Activated T-helper 9 cell treated with anti-CD3 and anti-CD28 coated beads, Interleukin-2, amount 50 U/mL, for 16 hours (primary cell): ENCODE measurements at regions not wholly inside any gene's neighbourhood (a gene's known extent, or its start where the extent isn't known, plus 50 kb on each side); places are given as distances from the start of the nearest gene placed in this dataset.

Experiments
- DNase-seq: peaks from one replicate; pipeline ENCODE4 v3.0.0-alpha.2; 2020; ENCODE audit warnings: low read depth

DNA sequence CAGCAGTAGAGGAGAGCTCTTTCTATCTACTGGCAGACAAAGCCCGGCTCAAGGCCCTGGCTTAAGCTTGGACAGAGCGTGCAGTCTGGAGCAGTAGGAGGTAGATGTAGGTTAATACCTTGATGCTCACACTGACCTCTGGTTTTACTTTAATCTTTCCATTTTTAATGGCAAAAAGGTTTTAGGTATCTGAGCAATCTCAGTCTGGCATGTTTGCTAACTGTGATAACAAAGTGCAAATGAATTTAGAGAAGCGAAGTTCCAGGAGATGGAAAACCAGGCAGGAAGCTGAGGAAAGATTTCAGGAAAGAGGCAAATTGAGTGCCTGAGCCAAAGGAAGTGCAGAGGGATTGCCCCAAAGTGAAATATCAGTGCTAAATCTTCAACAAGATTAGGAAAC, 356.6 kb downstream of the FOXO1 start:
- no peak for DNase-seq

DNA sequence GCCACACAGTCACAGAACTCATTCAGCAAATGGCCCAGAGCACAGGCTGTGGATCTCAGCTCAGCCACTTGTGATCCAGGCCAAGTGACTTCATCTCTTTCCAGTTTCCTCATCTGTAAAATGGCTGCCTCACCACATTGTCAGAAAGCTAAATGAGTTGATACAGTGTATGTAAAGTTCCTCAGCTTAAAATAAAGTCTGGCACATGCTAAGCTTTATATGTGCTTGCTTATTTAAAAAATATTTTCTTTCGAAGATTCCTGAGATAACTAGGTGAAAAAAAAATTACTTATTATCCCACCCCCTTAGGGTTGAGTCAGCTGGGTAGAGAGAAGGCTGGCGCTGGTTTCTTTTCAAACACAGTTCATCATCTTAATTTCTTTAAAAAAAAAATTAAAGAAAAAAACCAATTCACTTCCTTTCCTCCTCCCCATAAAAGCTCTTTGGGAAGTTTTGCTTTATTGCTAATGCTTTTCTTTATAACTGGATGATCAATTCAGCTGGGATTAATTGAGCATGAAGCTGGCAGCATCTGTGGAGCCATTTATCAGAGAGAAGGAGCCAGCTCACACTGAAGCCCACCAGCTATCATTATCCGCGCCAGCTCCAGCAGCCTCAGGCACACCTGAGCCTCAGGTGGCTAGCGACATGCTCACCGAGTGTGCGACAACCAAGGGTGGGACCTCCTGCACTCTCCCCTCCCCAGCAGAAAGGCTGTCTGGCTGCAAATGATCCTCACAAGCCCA, 354.9 kb downstream of the FOXO1 start:
- no peak for DNase-seq

DNA sequence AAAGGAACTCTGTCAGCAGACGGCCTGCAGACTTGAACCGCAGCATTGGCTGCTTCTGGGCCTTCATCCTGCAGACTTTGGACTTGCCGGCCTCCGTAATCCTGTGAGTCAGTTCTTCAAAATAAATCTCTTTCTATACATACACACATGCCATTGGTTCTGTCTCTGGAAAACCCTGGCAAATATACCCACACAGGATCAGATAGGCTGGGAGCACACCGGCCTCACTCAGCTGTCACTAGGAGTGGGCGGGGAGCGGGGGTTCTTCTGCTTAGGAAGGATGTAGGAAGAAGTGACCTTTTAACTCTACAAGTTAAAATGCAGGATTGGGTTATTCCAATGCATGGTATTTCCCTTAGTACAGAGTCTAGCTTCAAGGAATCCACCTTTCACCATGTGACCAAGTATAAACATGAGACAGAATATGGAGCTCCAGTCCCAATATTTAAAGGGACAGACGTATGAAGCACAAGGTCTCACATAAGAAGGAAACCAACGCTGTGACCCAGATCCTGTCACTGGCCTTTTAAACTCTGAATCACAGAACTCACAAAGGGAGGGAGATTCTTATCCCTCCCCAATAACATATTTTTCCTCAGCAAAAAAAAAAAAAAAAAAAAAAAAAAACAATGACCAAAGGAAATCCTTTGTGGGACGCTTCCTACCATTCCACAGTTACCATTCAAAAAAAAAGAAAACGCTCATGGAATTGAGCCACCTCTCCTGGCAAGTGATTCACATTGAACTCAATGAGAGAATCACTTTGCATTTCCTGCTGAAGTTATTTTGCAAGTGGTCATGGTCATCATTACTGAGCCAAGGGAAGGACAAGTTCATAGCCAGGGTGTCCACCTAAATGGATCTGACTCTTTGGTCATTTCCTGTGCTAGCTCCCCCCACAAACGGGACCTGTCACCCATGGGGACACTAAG, 352.9 kb downstream of the FOXO1 start:
- DNase-seq: no peak

DNA sequence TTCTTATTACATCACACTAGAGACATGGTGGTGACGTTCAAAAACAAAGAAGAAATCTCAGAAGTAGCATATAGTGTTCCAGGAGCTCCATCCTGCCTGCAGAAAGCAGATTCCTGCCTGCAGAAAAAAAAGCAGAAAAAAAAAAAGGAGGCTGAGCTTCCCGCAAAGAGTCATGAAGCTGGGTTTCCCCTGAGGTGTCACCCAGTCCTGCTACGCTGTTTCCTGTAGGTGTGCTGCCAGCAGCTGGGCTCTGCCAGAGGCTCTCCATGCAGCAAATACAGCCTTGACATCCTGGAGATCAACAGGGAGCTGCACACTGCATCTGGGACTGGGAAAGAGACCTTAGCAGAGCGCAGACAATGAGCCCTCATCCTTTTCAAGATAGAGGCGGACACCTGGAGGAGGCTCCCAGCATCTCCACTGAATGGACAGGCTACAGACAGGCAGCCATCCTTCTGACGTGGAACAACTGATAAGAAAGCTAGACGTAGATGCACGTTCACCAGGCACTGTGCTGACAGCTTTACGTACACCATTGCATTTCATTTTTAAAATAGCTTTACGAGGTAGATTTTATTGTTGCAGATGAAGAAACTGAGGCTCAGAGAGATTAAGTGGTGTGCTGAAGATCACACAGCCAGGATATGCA, 350.9 kb downstream of the FOXO1 start:
- DNase-seq: peak; percentile 24

DNA sequence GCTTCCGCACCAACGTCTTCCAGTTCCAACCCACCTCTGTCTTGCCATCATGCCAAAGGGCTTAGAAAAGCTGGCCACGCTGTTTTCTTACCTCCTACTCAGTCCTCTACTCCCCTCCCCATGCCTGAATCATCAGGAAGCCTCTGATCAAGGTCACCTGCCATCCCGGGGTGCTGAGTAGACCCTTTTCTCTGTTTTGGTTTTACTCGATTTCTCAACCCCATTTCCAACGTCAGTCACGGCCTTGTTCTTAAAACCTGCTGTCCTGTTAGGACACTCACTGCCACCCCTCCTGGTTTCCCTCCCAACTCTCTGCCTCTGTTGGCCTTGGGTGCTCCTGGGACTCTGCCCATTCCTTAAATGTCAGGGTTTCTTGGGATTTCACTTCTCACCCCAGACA, 350.1 kb downstream of the FOXO1 start:
- DNase-seq: peak; percentile 22

DNA sequence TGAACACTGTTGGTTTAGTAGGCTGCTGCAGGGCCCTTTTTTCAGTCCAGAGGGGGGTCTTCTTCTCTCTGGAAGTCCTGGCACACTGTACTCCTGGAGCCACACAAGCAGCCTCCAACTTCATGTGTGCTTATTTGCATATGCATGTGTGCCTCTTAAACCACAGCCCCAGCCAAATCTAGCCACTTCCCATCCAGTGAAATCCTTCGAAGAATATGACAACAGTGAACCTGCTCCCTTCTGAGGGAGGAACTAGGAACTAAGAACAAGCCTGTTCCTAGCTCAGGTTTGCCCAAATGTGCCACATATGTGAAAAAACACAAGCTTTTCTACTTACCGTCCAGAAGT, 348.5 kb downstream of the FOXO1 start:
- DNase-seq: no peak

DNA sequence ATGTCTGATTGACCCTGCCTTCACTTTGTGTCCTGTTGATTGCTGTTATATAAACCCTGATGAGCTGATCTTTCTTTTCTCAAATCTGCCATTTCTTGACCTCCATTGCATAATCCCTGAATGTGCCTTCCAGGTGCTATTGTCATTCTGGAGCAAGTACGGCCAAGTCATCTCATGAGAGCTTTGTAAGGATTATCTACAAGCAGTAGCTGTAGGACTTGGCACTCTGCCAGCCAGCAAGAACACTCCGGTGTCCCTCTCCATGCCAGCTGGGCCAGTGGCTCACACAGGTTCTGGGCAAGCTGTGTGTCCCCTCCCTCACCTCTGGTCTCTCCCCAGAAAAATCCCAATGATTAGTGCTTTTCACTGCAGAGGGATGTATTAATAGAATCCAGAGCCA, 348.1 kb downstream of the FOXO1 start:
- DNase-seq: no peak

DNA sequence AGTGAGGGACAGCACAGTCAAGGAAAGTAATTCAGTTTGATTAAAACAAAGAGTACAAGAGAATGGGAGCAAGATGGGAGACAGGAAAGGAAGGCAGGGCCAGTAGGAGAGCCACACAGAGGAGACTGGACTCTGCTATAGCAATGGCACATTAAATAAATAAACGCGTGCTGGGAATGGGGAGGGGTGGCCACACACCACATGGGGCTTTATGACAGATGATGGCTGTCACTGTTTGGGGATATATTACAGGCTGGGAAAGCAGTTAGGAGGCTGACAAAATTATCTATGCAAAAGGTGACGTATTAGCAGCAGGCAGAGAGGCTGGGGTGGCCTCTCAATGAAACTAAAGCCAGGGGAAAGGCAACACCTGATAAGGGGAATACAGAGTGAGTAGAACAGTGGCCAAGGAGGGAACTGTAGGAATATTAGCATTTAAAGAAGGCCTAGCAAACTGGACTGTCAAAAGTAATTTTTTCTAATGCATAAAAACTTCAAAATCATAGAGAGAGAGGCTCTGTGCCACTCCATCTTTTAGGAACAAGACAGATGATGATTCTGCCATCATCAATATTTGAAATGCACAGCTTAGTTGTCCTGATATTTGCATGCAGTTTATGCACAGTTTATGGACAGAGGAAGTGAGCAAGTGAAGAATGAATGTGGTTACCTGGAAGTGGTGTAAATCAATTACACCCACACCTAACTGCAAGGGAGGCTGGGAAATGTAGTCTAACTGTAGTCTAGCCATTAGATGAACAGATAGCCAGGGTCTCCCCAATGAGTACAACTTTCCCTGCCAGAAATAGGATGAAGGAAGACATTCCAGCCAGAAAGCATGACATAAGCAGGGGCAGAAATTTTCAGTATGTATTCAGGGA, 346.5 kb downstream of the FOXO1 start:
- DNase-seq: no peak

DNA sequence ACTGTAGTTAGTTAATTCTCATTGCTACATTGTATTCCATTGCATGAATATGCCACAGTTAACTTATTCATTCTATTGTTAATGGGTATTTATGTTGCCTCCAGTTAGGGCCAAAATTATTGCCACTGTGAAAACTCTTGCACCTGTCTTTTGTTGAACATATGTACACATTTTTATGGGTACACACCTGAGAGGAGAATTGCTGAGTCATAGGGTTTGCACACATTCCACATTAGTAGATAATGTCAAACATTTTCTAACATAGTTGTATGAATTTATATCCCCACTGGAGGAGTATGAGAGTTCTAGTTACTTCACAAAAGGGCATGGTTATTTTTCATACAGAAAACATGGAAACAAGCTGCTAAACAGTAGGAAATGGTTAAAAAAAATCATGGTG, 338.4 kb downstream of the FOXO1 start:
- no peak for DNase-seq

DNA sequence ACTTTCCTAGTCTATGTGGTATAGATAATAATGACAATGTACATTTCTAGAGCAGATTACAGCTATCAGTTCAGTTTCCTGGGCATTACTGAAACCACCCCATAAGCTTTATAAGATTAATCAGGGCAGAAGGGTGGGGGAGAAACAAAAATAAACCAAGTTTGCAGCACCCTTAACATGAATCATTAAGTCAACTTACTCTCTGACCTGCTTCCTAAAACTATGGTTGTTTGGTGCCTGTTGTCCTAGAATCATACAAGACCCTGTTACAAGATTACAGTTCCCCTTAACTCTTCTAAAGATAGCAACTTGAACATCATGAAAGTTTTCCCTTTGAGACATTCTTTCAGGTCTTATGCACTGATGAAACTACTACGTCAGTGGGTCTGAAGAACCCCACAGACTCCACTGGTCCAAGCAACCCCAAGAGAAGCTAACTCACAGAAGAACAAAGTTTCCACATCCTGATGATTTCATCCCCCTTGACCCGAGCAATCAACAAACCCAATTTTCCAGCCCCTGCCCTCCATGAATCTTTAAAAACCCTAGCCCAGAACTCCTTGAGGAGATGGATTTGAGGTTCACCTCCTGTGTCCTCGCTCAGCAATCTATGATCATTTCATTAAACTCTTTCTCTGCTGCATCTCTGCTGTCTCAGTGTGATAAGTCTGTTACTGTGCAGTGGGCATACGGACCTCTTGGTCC, 336.5 kb downstream of the FOXO1 start:
- DNase-seq: no peak

DNA sequence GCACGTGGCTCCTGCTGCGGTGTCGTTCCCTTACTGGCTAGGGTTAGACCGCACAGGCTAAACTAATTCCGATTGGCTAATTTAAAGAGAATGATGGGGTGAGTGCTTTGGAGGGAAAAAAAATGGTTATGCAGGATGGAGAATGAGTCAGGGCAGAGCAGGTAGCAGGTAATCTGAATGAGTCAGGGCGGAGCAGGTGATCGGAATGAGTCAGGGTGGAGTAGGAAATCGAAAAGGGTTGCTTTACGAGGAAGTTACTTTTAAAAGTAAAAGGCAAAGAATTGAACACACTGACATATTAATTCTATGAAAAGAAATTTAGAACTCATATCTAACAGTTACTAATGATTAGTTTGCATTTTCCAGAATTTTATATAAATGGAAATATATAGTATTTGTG, 335.5 kb downstream of the FOXO1 start:
- no peak for DNase-seq

DNA sequence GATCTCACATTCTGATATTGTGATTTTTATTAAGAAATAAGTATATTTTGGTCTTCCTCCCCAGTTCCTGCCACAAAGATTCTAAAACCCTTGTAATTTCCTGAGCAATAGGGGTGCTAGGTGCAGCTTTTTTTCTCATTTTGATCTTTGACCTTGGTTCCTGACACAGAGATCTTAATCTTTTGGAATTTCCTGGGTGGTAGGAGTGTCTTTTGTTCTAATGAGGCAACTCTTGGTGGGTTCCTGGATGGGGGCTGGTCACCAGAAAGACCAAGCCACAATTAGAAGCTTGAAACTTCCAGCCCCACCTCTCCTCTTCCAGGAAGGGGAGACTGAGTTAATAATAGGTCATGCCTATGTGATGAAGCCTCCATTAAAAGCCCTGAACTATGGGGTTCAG, 334.6 kb downstream of the FOXO1 start:
- DNase-seq: no peak

DNA sequence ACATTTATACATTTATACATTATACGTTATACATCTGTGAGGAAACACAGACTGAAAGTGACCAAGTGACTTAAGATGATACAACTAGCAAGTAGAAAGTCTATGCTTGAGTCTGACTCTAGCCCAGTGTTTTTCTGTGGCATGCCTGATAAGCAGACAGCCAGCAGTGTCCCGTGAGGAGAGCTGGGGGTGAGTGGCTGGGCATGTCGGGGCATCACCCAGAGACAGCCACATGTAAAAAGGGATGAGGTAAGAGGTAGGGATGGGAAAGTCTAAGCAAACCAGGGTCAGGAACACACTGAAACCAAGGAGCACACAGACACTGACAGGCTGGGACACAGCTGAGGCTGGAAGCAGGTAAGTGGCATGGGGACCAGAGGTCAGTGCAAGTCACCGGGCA, 333.2 kb downstream of the FOXO1 start:
- DNase-seq: no peak

DNA sequence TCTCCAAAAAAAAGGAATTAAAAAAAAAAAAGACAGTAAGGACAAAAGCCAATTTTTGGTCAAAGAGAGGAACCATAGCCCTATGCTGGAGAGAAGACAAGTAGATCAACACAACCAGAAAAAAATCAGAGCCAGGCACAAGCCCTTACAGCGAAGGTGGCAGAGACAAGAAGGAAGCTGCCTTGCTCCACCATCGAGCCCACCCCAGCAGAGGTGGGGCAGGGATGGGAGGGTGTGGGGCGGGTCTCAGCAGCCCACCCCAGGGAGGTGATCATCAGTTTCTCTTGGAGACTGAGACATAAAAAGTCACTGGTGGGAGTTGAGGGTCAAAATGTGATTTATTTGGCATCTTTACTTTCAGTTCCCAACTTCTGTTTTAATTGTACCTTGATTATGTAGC, 332.4 kb downstream of the FOXO1 start:
- DNase-seq: no peak

DNA sequence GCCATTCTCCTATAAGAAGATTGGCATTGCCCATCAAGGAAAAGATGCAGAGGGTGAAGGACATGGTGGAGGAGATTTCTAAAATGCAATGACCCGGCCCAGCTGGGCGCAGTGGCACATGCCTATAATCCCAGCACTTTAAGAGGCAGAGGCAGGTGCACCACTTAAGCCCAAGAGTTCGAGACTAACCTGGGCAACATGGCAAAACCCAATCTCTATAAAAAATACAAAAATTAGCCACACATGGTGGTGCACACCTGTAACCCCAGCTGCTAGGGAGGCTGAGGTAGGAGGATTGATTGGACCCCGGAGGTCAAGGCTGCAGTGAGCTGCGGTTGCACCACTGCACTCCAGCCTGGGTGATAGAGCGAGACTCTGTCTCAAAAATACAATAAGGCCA, 331.8 kb downstream of the FOXO1 start:
- DNase-seq: no peak

DNA sequence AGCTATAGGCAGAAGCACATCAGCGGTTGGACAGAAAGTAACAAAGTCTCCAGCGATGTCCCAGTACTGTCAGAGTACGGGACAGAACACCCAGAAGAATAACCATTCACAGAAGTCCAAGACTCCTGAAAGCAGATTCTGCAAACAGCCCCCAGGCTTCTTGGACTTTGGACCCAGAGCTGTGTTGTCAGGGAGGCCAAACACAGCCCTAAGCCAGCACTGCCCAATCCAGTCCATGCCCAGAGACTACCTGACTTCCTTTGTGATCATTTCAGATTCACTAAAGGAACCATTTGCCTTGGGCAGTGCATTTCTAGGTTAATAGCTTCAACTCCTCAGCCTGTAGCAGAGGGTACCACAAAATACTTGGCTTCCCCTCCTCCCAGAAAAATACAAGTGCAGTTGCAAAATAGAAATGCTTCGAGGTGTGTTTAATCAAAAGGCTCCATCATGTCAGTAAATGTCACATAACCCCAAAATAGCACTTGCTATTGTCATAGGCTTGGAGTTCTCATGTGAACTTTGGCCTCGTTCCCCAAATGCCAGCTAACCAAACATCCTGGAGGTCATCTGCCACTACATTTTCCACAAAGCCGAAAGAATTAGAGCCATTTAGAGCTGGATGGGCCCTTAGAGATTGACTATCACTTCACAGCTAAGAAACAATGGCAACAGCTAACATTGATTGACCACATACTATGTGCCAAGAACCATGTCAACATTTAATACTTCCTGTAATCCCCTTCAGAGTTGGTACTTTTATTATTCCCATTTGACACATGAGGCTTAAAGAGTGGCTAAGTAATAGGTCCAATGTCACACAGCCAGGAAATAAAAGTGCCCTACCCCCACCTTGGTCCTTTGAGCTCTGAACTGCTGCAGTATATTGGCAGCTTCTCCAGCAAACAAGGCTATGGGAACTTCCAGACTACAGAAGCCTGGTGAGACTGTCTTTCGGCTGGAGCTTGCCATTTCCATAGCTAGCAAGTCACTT, 329.9 kb downstream of the FOXO1 start:
- no peak for DNase-seq

DNA sequence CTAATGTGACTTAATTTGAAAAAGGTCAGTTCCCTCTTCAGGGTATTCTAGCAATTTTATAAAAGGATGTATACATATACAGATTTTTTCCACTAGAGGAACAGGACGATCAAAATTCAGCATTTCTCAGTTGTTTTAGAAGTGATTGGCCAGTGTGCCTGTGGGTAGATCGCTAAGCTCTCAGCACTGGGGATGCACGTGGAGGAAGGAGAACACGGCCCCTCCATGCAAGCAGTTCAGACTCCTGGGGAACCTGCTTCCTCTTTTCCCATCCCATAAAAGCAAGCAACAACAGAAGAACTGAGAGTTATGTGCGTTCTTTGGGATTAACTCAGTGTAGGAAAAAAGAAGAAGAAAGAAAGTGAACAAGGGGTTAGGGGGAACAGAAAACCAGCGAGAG, 328.8 kb downstream of the FOXO1 start:
- DNase-seq: no peak

DNA sequence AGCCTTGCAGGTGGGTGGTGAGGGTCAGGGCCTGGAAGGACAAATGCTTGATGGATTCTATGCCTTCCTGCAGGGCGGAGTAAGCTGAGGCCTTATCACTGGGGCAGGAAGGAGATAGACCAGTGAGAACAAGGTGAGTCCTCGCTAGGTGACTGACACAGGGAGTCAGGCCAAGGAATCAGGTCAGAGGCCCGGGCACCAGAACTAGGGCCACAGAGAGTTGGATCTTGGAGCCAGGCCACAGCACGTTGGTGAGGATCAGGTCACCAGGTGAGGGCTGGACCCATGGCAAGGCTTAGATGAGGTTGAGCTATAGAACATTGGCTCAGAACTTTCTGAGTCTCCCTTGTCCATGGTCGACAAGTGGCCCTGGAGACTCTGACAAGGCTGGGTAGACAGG, 328.2 kb downstream of the FOXO1 start:
- no peak for DNase-seq

DNA sequence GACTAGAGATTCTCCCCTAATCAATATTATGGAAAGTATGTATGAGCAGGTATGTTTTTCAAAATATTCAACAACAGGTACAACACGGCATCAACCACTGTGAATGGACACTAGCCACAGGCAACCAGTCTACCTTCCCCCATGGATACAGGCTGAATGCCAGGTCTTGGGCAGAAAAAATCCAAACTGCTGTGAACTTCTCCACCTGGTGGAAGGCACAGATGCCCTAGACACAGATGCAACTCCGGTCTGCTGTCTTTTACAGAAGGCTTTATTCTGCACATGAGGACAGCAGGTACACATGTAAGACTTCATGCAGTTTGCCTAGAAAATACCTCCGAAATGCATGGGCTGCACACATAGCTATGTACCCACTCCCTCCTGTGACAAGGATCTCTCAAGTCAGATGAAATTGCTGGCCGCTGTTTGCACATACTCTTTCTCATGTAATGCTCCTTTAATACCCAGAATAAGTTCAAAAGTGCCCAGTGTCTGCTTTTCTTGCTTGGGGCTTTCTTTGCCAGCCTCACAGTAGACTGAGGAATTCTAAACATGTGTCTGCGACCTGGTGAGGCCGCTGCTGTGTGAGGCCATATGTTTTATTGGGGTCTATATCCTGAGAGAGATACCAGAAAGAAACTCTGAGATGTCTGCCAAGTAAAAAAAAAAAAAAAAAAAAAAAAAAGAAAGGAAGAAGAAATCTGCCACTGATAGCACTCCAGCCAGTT, 325.9 kb downstream of the FOXO1 start:
- no peak for DNase-seq

DNA sequence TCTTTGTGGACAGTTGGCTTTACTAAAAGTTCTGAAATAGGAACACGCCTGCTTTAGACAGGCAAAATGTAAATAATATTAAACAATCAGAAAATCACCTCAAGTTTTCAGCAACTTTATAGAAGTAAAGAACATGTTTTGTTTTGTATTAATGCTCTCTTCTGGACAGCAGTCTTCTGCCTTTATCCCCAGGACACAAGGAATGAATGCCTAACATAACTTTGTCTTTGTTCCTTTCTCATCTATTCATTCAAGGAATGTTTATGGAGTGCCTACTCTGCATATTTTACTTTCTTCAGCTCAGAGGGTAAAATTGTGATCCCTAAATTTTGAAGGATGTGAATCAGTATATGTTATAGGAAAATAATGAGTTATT, 325.4 kb downstream of the FOXO1 start:
- no peak for DNase-seq
